ENCODE measurements at regions not wholly inside any gene's neighbourhood (a gene's known extent, or its start where the extent isn't known, plus 50 kb on each side); places are given as distances from the start of the nearest gene placed in this dataset.
"Not testable (repeated sequence)": the region's sequence is repeated elsewhere in the genome, so short reads cannot be mapped to it uniquely, and the experiment has no call there.

GRCh38 chr20:29878281-29878741 is 1379.2 kb upstream of the DEFB115 start:
- Mint-ChIP-seq H3K36me3 (peaks cover 18% of the 10 kb centered on the region), H3K4me3 (no peak overlapping the region), H3K4me1 (no peaks in the 10 kb centered on the region), H3K9me3 (peaks cover 55% of the 10 kb centered on the region), H3K27ac (no peak overlapping the region), H3K27me3 (ENCODE audit: low read depth) (no peaks in the 10 kb centered on the region)
- peak in 1 of 2 experiments; percentile 35 for DNase-seq (ENCODE audit: low spot score in 2 of 2, unreplicated experiment in 2 of 2)
- TF ChIP-seq, protein P1, sequence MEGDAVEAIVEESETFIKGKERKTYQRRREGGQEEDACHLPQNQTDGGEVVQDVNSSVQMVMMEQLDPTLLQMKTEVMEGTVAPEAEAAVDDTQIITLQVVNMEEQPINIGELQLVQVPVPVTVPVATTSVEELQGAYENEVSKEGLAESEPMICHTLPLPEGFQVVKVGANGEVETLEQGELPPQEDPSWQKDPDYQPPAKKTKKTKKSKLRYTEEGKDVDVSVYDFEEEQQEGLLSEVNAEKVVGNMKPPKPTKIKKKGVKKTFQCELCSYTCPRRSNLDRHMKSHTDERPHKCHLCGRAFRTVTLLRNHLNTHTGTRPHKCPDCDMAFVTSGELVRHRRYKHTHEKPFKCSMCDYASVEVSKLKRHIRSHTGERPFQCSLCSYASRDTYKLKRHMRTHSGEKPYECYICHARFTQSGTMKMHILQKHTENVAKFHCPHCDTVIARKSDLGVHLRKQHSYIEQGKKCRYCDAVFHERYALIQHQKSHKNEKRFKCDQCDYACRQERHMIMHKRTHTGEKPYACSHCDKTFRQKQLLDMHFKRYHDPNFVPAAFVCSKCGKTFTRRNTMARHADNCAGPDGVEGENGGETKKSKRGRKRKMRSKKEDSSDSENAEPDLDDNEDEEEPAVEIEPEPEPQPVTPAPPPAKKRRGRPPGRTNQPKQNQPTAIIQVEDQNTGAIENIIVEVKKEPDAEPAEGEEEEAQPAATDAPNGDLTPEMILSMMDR (IDR thresholded peaks at IDR 0.05; ENCODE audit: unreplicated experiment), result no peak

DNA sequence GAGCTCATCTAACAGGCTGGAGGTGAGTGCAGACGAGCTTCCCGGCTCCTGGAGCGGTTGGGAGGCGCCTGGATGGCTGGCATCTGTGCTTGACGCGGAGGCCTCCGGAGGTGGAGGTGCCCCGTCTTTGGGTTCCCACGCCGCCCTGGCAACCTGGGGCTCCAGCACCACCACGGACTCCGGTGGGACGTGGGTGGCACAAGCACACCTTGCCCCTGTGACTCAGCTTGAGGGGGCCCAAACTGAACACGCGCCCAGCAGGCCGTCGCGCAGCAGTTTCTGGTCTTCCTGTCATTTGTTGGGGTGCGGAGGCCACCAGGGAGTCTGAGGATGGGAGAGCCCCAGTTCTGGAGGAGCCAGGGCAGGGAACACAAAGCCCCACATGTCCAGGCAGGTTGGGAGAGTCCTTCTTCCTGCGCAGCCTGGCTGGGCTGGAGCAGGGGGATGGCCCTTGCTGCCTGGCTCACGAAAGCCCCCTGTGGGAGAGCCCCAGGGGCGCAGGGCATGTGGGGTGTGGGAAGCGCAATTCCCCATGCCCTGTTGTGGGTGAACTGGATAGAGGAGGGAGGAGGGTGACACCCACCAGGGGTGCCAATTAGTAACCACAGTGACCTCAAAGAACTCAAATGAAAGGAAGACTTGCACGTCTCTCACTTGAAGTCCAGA is 1378.6 kb upstream of the DEFB115 start:
- DNase-seq (ENCODE audit: low spot score in 2 of 2, unreplicated experiment in 2 of 2), result peak in 1 of 2 experiments; percentile 38
- TF ChIP-seq, protein P1 (IDR thresholded peaks at IDR 0.05; ENCODE audit: unreplicated experiment), result no peak
- Mint-ChIP-seq H3K4me3 (no peak overlapping the region), H3K36me3 (peaks cover 18% of the 10 kb centered on the region), H3K27me3 (ENCODE audit: low read depth) (no peaks in the 10 kb centered on the region), H3K27ac (no peak overlapping the region), H3K9me3 (peaks cover 59% of the 10 kb centered on the region), H3K4me1 (no peaks in the 10 kb centered on the region)

DNA sequence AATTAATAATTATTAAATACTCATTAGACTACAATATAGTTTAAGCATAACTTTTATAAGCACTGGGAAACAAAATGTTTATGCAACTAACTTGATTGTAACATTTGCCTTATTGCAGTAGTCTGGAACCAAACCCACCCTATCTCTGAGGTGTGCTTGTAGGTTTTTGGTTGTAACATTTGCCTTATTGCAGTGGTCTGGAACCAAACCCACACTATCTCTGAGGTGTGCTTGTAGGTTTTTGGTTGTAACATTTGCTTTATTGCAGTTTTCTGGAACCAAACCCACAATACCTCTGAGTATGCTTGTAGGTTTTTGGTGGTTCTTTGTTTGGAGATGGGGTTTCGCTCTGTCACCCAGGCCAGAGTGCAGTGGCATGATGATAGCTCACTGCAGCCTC is 1376.4 kb upstream of the DEFB115 start:
- not testable (repeated sequence) for H3K27me3 Mint-ChIP-seq (ENCODE audit: low read depth); H3K27ac Mint-ChIP-seq; DNase-seq (ENCODE audit: low spot score in 2 of 2, unreplicated experiment in 2 of 2); H3K4me3 Mint-ChIP-seq; H3K4me1 Mint-ChIP-seq
- peaks cover 21% of the 10 kb centered on the region for H3K36me3 Mint-ChIP-seq
- H3K9me3 Mint-ChIP-seq, result peaks cover 61% of the 10 kb centered on the region

DNA sequence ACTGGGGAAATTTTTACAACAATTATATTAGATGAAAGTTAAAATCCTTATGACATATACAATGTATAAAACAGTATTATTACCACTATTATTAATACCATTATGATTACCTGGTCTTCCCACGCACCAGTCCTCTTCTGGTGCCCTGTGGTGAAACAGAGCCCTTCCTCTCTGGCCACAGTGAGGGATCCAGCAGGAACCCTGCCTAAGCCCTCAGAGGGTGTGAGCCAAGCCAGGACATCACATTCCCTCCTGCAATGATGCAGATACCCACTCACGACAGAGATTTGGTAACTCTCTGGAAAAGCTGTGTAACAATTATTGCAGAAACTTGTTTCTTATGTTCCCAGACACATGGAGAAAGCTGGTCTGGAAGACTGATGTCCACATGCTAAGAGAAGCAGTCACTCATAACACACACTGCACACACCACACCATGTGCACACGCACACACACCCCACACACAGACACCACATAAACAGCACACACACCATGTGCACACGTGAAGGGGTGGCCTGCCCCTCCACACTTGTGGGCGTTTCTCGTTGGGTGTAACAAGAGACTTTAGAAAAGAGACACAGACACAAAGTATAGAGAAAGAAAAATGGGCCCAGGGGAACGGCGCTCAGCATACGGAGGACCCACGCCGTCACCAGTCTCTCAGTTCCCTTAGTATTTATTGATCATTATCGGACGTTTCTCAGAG is 1373.8 kb upstream of the DEFB115 start:
- H3K27me3 Mint-ChIP-seq (ENCODE audit: low read depth); H3K4me3 Mint-ChIP-seq; DNase-seq (ENCODE audit: low spot score in 2 of 2, unreplicated experiment in 2 of 2); H3K4me1 Mint-ChIP-seq; H3K27ac Mint-ChIP-seq: not testable (repeated sequence)
- Mint-ChIP-seq H3K36me3 (peaks cover 11% of the 10 kb centered on the region), H3K9me3 (peaks cover 70% of the 10 kb centered on the region)

GRCh38 chr20:29884322-29884721 is 1373.1 kb upstream of the DEFB115 start:
- not testable (repeated sequence) for DNase-seq (ENCODE audit: low spot score in 2 of 2, unreplicated experiment in 2 of 2); H3K4me1 Mint-ChIP-seq; H3K4me3 Mint-ChIP-seq; H3K27me3 Mint-ChIP-seq (ENCODE audit: low read depth); H3K36me3 Mint-ChIP-seq; H3K27ac Mint-ChIP-seq
- peaks cover 64% of the 10 kb centered on the region for H3K9me3 Mint-ChIP-seq

DNA sequence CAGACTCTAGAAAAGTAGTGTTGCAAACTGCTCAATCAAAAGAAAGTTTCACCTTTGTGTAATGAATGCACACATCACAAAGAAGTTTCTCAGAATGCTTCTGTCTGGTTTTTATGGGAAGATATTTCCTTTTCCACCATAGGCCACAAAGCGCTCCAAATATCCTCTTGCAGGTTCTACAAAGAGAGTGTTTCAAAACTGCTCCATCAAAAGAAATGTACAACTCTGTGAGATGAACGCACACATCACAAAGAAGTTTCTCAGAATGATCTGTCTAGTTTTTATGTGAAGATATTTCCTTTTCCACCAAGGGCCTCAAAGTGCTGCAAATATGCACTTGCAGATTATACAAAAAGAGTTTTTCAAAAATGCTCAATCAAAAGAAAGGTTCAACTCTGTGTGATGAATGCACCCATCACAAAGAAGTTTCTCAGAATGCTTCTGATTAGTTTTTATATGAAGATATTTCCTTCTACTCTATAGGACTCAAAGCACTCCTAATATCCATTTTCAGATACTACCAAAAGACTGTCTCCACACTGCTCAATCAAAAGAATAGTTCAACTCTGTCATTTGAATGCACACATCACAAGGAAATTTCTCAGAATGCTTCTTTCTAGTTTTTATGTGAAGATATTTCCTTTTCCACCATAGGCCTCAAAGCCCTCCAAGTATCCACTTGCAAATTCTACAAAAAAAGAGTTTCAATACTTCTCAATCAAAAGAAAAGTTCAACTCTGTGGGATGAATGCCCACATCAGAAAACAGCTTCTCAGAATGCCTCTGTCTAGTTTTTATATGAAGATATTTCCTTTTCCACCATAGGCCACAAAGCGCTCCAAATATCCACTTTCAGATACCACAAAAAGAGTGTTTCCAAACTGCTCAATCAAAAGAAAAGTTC is 1371.9 kb upstream of the DEFB115 start:
- H3K27ac Mint-ChIP-seq; H3K4me3 Mint-ChIP-seq; H3K36me3 Mint-ChIP-seq; H3K27me3 Mint-ChIP-seq (ENCODE audit: low read depth); DNase-seq (ENCODE audit: low spot score in 2 of 2, unreplicated experiment in 2 of 2); H3K4me1 Mint-ChIP-seq: not testable (repeated sequence)
- peaks cover 61% of the 10 kb centered on the region for H3K9me3 Mint-ChIP-seq

- not testable (repeated sequence) for DNase-seq (ENCODE audit: low spot score in 2 of 2, unreplicated experiment in 2 of 2); H3K4me3 Mint-ChIP-seq; H3K27me3 Mint-ChIP-seq (ENCODE audit: low read depth); H3K4me1 Mint-ChIP-seq; H3K36me3 Mint-ChIP-seq; H3K27ac Mint-ChIP-seq
- H3K9me3 Mint-ChIP-seq, result peaks cover 25% of the 10 kb centered on the region
Observed at GRCh38 chr20:29891555-29891954, 1365.9 kb upstream of the DEFB115 start.
